Nucleus accumbens (tissue), 56 donors: ENCODE measurements at regions not wholly inside any gene's neighbourhood (a gene's known extent, or its start where the extent isn't known, plus 50 kb on each side); places are given as distances from the start of the nearest gene placed in this dataset.

Experiments
- DNase-seq, 56 donors: peaks; one replicate each; lab custom pipeline; 2025; lab: John Stamatoyannopoulos, UW

DNA sequence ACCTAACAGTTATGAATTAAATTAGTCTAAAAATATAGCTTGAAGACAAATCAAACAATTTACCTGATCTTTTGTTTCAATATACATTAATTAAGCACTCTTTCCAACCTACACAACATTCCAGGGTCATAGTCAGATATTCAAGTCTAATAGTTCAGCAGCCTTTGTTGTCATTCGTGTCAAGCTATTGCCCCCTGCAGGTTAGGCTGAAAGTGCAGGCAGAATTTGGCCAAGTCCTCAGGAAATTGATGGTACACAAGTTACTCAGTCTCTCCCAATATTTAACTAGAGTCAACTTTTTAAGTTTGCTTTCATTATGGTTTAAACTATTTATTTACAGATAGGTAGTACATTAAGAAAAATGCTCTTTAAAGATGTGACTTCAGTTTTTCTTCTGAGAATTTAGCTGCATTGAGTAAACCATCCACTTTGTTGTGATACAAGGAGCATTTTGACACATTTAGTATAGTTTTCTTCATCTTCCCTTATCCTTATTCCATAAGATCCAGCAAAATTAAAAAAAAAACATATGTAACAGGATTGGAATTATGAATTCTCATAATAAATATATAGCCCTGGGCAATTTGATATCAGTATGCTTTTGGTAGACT, 130.3 kb upstream of the DPYD start:
- DNase-seq: peak in 43 of 56 donors; percentile 13 to 91 (median 62)

DNA sequence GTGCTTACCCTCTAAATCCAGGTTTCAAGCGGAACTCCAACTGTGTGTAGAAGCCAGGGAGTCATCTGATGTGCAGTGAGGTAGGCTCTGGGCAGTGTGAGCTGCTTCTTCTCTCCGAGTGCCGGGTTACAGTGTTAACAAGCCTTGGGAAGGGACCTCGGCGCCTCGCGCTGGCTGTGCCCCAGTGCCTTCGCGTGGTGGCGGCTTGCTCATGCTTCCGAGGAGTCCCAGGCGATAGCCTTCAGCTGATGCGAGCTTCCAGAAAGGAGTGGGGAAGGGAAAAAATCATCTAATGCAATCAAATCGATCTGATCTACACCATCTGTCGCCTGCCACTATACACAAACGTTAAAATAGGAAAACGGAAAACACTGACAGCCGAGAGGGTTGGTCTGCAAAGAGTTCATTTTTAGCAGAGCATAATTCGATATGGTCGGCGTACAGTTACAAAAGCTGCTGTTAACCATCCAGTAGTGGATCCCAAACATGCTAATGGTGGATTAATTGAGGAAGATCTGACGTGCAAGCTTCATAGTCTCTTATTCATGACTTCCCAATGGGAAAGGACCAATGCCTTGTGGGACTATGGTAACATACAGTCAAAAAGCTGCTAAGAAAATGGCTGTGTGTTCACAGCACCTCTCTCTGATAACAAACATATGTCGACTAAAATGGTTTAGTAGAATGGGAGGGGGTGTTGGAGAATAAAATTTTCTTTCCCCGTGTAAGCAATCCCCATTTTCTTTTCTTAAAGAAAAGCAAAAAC, 128.7 kb upstream of the DPYD start:
- DNase-seq: peak in 29 of 56 donors; percentile 8 to 52 (median 27)

DNA sequence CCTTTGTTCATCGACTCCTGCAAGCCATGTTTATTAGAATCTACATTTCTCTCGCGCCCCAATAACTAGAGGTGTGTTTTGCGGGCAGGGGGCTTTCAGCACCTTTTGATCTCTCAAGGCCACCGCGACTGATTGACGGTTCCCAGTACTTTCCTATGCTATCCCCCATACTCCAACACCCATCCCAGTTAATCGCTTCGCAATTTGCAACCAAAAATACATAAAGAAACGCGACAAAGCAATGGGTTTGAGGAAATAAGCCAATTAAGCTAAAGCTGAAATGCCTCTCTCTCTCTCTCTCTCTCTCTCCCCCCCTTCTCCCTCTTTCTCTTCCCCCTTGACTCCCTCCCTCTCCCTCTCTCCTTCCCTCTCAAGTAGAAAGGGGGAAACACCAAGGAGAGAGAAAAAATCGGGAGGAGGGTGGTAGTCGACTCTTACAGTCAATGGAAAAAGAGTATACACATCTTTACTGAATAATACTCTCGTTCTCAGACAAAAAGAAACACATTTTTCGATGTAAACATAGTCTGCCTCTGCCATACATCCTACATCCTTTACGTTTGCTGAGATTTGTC, 128.0 kb upstream of the DPYD start:
- DNase-seq: peak in 1 of 56 donors; percentile 22

DNA sequence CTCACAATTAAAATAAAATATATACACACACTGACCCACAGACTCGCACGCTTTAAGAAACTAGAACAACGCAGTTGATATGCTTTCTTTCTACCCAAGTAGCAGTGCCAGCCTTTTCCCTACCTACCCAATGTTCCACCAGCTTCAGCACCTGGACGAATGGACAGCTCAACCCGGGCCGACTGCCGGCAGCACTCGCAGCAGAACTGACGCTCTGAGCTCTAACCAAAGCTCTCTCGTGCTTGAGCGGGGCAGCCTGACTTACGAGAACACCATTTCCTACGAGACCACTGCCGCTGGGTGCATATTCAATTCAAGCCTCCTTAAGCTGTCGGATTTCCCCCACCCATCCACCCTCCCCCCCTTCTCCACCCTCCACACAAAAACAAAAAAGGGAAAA, 127.4 kb upstream of the DPYD start:
- DNase-seq: peak in 46 of 56 donors; percentile 30 to 86 (median 59)

DNA sequence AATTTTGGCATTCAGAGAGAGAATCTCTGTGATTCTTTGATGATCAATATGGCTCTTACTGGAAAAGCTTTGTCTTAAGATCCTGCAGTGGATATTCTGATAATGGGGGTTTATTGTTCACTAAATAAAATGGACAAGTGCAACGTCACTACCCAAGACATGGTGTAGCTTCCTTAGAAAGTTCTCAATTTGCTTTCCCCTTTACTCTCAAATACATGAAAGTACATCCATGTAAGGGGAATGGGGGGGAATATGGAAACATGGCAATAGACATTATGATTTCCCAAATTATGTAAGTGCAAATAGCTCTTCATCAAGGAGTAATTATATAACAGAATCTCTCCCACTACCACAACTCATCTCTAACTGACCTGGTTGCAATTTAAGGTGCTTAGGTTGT, 126.3 kb upstream of the DPYD start:
- DNase-seq: no peak

DNA sequence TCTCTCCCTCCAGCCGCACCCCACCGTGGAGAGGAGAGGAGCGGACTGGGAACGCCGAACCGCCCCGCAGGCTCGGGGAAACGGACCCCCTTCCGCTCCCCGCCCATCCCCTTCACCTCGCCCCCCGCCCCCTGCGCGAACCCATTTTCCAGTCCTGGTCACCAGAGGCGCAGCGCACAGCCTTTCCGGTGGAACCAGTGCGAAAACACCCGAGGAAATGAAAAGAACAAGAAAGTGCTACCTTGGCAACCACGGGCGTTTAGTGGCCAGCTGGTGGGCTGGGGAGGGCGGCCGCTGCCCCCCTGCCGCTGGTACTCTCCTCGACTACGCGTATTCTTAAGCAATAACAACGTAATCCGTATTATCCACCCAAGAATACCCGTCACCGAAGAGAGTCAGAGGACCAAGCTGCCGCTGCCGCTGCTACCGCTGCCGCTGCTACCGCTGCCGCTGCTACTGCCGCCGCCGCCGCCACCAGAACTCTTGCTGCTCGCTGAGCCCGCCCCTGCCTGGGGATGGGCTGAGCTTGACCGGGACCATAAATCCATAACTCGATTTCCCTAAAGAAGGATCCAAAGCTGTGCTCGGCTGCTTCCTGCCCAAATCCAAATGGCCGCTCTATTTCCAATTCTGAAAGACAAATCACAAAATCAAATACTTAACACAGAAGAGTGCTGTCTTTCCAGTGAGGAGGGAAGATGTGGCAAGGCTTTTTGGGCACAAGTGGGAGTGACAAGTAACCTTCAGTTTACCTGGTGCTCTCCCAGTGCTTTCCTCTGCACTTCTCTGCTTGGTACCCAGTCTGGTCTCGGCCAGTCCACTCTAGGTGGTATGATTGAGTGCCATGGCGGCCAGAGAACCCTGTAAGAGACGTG, 125.2 kb upstream of the DPYD start:
- peak in 17 of 56 donors; percentile 1 to 39 (median 10) for DNase-seq

DNA sequence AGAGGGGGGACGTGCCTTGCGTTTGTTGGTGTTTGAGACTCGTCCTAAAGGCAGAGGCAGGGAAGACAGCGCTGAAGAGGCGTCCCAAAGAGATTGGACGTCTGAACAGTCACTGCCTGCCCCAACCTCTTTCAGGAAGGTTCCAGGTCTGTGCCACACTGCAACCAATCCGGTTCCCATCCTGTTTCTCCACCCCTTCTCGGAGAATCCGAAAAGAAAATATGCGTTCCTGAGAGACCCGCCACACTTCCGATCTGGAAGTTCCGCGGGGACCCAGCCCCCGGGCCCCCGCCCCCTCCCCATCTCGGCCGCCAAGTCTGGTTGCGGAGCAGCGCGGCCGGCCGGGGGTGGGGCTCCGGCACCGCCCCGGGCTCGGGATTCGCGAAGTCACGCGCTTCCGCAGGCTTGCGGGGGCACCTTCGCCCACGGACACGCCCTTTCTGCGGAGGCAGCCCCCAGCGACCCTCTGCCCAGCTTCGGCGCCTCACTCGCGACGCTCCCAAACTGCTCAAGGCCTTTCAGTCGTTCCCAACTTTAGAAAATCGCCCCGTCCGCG, 124.5 kb upstream of the DPYD start:
- peak in 17 of 56 donors; percentile 6 to 69 (median 22) for DNase-seq

DNA sequence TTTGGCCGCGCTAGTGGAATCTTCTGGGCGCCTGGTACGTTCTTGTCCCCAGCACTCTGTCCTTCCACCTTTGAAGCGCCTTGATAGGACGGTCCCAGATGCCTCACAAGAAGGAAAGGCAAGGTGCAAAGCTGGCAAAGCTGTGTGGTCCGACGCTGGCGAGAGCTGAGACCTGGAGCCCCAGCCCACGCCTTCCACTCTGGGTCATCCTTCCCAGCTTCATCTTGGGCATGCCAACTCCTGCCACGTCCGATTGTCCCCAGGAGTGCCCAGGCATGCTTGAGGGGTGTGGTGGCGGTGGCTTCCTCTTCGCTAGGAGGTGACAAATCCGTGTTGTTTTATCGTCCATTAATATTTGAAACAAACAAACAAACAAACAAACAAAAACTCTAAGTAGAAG, 123.9 kb upstream of the DPYD start:
- peak in 5 of 56 donors; percentile 3 to 44 (median 21) for DNase-seq

DNA sequence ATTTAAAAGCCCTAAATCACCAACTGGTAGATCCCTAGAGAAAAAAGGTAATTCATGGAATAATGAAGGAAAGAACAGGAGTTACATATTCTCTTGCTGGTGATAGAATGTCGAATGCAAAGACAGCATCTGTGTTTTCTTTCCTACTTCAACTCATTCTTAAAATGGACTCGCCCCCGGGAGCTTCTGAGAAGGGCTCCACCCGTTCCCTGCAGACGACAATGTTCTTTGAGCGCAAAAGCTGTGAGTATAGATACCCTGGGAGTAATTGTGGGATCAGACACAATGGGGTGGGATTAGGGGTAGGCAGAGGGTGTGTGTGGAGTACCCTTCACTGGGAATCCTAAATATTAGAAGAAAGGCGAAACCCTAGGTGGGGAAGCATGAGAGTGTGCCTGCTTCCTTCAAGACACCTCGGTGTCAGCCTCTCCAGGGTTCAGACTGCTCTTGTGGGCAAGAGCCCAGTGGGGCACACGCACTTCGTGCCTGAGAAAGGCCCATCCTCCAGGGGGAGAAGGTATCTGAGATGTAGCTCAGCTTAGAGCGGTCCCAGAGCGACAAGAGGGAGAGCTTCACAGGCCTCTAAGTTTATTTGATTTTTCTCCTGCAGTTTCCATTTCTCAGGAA, 123.3 kb upstream of the DPYD start:
- DNase-seq: peak in 9 of 56 donors; percentile 1 to 39 (median 14)

DNA sequence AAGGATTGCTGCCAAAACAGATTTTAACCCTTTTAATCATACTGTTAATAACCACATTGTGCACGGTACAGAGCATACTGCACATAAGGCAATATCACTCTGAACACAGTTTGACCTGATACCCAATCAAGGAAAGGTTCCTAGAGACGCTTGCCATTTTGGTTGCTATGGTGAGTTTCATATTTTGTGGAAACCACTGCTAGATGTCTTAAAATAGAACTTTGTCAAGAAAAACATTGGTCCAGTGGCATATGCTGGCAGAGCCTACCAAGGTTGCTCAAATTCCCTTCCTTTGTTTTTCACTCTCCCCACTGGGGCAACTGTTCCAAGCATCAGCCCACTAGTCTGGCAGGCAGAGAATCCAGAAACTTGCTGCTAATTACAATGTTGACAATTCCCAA, 114.8 kb upstream of the DPYD start:
- no peak for DNase-seq

DNA sequence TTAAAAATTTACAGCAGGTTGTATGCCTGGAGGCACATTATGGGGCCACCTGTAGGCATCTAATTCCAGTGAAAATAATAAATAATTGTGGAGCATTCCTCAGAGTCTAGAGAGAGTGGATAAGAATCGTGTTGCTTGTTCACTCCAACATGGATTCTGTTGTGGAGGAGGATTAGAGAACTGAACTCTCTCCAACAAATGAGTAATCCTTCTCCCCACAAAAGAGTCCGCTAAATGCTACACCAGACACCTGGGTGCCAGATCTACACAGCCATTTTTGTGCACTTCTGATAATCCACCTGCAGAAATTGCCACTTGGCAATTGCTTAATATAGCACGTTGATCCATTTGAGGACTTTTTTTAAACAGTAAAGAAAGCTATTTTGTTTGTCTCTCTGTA, 113.7 kb upstream of the DPYD start:
- DNase-seq: no peak

DNA sequence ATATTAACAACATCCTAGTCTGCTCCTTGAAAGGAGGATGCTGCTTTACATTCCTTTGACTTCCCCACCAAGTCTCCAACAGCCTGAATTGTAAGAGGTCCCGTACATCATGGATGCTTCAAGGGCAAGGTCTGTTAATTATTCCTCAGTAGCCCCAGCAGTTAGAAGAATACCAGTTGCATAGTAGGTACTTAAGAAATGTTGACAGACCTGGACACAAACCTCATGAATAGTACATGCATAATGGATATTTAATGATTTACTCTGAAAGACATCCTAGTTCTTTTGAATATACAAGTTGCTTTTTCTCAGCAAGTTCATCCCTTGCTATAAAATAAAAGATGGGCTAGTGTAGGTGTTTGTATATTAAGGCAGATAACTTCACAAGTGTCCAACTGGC, 112.1 kb upstream of the DPYD start:
- DNase-seq: no peak

DNA sequence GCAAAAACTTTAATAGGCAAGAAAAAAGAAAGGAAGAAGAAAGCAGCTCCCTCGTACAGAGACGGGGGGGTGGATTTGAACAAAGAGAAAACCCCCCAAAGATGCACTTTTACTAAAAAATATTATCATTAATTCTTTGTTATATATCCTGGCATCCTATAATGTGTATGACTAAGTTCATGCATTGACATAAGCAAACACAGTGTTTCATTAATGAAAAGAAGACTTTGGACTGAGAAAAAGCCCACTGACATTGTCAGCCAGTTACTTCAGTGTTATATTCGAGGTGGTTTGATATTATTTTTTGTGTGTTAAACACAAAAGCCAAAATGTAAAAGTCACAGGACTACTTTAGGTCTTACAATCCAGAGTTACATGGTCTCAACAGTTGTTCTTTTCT, 110.1 kb upstream of the DPYD start:
- no peak for DNase-seq

DNA sequence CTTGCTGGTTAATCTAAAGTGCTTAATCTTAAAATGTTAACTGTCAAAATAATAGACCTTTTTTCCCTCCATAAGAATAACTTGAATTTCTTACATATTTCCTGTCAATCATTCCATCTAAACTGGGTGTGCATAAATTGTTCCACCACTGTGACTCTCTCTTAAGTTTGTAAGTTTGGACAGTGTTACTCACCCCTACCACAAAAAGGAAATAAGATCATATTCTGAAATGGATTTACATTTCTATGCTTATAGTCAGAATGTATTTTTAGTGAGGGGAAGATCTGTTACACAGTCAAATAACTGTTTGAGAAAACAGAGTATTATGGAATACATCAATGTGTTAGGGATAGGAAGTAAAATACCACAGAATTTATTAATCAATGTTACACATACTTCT, 109.6 kb upstream of the DPYD start:
- no peak for DNase-seq

DNA sequence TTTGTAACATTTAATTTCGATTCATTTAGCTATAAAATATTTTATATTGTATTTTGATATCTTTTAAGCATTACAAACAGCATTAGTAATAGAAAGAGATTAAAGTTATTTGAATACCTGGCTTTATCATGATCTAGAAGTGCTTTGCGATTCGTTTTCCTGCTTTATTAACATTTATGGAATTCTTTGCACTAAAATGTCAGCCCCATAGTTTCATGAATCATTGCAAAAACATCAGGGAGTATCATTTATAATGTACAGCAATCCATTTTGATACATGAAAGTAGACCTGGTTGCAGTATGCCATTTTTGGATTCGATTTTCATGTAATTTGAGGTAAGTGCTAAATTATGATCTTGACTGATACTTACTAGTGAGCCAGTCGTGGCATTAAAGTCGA, 108.0 kb upstream of the DPYD start:
- no peak for DNase-seq

DNA sequence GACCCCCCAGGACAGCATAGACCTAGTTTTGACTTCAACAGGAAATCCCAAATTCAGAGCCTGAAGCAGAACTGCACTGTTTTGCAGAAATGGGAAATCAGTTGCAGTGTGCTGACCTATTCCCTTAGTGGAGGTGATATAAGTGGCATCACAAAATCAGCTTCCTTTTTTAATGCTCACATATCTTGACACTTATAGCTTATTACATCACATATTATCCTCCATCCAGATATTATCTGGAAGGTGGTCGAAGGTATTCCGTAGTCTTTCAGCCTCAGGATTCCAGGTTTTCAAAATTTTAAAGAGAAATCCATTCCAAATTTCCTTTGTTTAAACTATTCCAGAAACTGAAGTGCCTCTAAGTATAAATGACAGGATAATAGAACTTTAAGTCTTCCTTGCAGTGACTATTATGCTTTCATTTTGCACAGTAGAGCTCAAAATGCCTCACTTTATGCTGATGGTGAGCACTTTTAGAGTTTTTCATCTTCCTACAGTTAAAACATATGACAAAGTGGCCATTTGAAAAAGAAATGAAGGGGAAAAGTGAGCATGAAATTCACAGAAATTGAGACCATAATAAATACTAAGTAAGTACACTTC, 106.4 kb upstream of the DPYD start:
- no peak for DNase-seq

DNA sequence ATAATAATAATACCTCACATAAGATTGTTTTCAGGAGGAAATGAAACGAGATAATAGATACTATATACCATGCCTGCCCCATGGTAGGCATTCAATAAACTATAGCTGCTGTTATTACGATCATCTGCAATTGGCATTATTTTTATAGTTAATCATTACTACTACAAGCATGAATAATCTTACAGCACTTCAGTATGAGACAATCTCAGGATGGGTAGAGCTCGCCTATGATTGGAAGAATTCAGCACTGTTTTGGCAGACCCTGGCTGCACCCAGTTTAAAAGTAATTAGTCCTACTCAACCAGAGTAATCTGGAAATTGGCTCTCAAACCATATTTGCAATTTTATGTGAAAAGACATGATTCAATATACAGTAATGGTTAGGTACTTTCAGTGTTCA, 105.0 kb upstream of the DPYD start:
- no peak for DNase-seq

DNA sequence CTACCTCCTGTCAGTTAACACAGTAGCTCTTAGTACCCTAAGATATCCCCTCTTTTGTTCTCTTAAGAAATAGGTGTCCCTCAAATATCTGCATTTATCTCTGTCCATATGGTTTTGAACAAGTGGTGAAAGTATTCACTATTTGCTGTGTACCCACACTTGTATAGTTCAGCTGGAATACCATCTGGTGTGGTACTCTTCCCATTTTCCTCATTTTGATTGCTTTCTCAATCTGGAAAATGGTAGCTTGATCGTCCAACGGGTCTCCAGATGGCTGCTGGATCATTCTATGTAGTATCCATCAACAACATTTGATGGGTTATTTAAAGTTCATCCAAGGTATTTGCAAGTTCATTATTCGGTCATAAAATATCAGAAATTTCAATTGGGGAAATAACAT, 100.3 kb upstream of the DPYD start:
- DNase-seq: no peak

DNA sequence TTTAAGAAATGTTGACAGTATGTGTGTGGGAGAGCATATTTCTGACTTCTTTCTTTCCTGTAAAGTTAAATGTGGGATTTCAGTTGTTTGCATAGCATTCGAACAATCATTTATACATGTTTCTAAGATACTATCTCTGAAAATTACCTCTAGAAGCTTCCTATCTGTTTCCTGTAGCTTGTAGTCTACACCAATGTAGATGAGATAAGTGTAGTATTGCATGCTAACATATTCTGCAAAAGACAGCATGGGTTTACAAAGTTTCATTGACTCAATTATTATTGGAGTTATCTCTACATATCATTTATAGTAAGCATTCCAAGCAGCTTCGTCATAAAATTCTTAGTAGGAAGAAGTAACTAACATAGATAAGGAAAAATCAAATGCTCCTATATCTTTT, 98.9 kb upstream of the DPYD start:
- no peak for DNase-seq

DNA sequence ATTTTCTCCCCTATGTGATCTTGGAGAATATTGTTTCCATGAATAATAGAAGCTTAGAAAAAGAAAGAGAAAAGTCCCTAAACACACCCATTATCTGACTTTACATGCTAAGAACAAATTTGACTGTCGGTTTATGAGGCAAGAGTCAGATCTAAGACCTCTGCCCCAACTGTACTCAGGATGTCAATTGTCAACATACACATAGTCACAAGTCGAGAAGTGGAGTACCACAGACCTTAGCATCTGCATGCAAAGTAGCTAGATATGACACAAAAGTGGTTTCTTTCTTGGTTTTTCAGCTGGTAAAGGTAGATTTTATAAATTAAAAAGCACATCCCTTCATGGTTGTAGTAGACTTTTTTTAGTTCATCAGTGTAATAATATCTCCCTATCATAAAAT, 97.2 kb upstream of the DPYD start:
- no peak for DNase-seq
